Stimulated activated CD4-positive, alpha-beta T cell treated with anti-CD3 and anti-CD28 coated beads, TNF-alpha, amount 100 ng/mL, for 48 hours (primary cell): ENCODE measurements at regions not wholly inside any gene's neighbourhood (a gene's known extent, or its start where the extent isn't known, plus 50 kb on each side); places are given as distances from the start of the nearest gene placed in this dataset.
"Not testable (repeated sequence)": the region's sequence is repeated elsewhere in the genome, so short reads cannot be mapped to it uniquely, and the experiment has no call there.

Experiments used
- DNase-seq, 3 donors: peaks; one replicate each; pipeline ENCODE4 v3.0.0-alpha.2; 2020; ENCODE audit warnings: low read depth in 3 of 3

DNA sequence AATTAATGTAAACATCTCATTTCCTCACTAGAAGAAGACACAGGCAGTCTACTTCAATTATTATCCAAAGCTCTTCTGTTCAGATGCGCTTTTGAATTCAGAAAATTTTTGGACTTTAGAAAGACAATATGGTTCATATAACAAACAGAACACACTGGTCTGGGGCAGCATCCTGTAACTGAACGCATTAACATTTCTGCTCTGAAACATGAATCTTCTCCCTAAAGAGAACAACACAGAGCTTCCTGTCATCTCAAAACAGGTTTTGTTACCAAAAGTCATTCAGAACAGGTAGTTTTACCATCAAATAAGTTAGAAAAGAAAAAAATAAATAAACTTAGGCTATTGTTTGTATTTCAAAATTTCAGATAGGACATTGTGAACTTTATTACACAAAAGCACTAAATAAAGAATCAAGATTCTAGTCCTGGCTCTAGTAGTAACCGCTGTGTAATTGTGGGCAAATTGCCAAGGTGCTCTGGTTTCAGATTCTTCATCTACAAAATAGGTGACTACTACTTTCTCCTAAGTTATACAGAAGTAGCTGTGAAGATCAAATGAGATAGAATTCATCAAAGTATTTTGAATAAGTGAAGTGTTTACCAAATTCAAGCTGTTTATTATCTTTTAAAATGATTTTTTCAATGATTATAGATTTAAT lies 252.3 kb upstream of the RASGEF1B start:
- DNase-seq: no peak

DNA sequence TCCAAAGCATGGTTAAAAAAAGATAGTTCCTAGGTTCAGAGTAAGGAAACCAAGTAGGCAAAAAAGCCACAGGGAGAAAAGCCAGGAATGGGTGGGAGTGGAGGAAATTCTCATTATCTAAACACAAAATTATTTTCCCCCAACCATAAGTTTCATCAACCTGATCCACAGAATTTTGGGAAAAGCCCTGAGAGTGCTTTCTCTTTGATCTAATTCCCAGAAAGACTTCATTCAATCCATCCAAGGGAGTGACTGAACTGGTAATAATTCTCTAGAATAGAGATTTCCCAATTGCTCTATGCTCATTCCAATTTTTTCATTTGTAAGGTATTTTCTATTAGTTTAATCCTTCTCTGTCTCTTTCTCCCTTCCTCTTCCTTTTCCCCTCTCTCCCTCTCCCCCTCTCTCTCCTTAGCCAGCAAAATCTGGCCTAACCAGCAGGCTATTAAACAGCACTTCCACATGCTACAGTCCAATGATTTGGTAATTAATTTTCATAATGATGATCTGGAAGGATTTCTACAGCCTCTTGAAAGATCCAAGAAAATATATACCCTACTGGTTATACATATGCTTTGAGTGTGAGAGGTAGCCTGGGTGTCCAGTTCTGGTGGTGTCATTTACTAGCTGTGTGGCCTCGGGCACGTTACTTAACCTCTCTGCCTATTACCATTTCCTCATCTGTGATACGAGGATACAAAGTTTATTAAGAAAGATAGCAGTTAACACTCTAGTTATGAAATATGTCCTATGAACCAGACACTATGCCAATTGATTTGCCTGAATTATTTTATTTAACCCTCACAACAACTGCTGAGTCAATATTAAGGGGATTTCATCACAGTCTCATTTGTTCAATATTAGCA lies 251.5 kb upstream of the RASGEF1B start:
- no peak for DNase-seq

DNA sequence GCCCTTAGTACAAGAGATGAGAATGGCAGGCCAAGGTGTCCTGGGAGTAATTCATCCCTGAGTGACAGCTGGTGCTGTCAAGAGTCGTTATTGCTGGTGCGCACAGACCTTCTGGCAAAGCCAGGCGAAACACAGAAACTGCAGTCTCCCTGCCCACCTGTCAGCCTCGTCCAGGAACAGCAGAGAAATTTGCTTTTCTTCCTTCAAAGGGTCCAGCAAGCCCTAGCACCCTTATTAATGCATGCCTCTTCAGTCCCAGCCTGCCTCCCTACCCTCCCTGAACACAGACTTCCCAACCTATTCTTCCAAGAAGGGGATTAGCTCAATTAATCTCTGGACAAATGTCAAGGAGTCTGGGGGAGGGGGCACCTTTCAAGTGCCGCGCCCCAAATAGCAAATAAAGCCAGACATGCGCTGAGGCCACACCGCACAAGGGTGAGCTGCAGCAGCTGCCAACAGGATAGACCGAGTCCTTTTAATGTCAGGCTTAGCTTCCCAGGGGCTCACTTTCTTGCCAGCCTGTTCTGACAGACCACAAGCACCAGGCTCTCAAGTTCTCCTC lies 250.7 kb upstream of the RASGEF1B start:
- DNase-seq: no peak

DNA sequence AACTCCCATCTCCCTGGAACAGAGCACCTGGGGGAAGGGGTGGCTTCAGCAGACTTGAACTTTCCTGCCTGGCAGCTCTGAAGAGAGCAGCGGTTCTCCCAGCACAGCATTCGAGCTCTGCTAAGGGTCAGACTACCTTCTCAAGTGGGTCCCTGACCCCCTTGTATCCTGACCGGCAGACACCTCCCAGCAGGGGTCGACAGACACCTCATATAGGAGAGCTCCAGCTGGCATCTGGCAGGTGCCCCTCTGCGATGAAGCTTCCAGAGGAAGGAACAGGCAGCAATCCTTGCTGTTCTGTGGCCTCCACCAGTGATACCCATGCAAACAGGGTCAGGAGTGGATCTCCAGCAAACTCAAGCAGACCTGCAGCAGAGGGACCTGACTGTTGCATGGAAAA lies 244.1 kb upstream of the RASGEF1B start:
- no peak for DNase-seq

DNA sequence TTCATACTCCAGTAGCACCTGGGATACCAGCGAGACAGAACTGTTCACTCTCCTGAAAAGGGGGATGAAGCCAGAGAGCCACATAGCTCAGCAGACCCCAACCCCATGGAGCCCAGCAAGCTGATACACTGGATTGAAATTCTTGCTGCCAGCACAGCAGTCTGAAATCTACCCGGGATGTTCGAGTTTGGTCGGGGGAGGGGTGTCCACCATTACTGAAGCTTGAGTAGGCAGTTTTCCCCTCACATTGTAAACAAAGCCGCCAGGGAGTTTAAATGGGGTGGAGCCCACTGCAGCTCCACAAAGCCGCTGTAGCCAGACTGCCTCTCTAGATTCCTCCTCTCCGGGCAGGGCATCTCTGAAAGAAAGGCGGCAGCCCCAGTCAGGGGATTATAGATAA lies 243.7 kb upstream of the RASGEF1B start:
- not testable (repeated sequence) for DNase-seq

DNA sequence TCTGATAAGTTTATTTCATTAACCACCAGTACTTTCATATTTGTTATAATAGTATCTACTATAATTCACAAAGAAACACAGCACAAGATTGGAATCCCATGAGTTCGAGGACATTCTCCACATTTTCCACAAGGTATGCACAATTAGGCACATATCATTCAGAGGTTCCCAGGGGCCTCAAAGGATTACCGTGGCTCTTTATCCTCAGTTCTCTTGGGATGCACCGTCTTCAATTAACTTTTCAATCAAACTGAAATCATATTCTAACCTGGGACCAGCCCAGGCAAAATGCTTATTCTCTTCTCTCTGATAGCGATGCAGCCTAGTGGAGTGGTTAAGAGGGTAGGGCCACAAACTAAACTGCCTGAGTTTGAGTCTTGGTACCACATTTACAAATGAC lies 242.6 kb upstream of the RASGEF1B start:
- DNase-seq: no peak

DNA sequence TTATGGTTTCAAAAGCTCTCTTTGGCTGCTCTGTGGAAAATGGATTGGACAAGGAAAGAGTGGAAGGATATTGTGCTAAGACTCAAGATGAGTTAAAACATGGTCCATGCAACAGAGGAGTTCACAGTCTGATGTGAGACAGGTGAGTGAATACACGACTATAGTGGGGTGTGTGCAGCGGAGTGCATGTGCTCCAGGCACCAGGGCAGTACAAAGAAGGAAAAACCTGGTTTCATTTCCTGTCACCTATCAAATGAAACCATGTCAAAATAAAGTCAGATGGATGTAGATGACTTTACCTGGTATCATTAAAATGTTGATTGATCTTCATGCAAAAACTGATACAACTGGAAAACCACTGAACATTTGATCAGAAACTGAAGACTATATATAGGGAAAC lies 241.0 kb upstream of the RASGEF1B start:
- DNase-seq: no peak

DNA sequence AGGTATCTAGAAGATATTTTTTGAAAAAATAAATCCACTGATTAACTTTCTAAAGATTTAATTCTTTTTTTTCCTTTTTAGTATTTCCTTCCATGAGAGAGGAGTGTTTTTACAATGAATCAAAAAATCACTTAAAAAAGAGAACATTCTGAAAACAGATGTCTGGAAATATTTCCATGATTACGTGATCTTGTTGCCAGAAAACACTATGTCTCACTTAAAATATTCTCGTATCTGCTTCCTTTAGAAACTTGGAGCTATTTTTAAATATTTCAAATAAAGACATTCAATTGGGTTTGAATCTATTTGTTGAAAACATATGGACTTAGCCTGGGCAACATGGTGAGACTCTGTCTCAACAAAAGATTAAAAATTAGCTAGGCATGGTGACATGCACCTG lies 232.8 kb upstream of the RASGEF1B start:
- no peak for DNase-seq

DNA sequence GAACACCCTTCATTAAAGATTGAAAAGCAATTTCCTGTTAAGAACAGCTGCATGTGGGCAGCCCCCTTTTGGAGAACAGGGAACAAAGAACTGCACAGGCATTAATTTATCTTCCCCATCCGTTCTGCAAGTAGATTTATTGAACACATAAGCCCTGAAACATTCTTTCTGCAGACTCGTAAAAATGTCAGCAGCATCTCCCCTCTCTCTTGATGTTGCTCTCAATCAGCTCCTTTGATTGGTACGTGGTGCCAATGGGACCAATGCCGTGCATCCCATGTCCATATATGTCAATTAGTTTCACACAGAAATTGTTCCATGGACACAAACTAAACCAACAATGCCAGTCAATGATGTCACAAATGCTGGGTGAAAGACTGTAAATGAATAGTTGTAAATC lies 228.5 kb upstream of the RASGEF1B start:
- DNase-seq: no peak

DNA sequence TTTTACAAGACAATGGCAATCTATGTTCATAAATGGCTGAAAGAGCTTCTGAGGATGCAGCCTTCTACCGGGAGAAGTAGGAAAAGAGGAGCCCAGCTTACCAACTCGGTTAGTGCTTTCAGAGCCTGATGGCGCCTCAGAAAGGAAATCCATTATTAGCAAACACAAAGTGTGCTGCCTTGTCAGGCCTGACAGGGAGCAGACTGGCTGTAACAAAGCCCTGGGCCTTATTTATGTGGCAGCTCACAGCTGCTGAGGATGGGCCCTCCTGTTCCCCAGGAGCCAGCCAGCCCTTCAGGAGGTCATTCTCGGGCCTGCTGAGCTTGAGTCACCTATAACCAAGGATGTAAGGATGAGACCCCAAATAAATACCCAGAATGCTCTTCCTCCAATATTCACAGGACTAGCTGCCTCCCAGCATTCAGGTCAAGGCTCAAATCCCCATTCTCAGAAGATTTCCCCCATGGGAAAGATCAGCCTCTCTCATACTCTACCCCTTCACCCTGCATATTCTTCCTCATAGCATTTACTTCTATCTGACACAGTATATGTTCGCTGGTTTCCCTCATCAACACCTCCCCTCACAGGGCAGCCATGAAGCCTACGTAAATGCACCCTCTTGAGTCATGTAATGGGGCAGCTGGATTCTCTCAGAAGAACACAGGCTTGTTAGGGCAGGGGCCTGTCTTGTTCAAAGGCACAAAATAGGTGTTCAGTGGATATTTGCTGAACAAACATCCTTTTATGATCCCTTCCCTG lies 227.0 kb upstream of the RASGEF1B start:
- DNase-seq: no peak

DNA sequence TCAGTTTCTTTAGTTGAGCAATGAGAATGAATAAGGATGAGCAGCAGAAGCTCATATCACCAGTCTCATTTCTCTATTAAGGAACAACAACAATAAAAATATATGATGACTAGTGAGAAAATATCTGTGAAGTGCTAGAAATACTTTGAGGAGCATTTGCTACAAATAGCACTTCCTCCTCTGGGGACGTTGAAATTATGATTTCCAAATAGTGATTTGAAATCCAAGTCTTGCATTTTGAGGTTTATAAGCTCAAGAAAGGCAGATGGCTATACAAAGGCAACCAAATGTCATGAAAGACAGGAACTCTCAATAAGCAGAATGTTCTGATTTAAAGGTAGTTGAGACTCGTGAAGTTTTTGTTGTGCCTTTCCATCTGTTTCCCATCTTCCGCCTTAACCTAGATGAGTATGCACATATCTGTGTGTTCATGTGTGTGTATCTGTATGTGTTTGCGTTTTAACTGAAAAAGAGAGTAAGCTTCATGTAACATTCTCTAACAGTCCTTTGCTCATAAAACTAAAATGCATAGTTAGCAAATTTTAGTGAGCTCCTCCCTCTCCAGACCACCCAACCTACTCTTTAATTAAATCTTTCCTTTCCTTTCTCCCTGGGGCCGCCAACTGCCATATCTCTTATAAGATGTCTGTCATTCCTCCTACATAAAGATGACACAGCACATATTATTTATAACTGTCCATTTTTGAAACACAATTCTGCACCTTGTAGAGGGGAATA lies 222.6 kb upstream of the RASGEF1B start:
- DNase-seq: no peak

DNA sequence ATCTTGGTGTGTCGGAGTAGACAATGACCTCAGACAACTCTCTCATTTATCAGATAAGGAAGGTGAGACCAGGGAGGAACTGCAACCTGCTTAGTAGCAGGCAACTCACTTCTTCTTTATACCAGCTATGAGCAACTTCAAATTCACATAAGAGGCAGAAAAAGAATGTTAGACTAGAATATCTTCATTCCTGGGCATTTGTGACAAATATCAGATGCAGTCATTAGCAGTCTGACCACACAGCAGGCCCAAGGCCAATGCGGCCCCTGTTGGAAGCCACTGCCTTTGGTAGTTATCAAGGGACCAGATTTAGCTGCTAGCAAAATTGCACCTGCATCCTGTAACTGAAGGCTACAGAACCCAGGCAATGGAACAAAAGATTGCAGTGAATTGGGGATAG lies 219.2 kb upstream of the RASGEF1B start:
- no peak for DNase-seq

DNA sequence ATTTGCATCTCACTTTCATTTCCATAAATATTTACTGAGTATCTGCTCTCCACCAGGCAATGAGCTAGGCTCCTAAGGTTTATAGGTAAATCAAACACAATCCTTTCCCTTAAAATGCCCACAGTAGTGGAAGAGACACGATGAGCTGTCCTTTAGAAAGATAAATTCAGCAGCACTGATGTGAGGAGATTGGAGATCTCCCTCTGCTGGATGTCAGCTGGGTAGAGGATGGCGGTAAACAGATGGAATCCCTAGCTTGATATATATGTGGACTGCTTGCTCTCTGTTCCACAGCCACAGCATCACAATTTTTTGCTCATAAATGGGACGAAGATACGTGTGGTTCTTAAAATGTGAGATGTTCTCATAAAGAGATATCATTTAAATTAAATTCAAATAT lies 216.4 kb upstream of the RASGEF1B start:
- no peak for DNase-seq

DNA sequence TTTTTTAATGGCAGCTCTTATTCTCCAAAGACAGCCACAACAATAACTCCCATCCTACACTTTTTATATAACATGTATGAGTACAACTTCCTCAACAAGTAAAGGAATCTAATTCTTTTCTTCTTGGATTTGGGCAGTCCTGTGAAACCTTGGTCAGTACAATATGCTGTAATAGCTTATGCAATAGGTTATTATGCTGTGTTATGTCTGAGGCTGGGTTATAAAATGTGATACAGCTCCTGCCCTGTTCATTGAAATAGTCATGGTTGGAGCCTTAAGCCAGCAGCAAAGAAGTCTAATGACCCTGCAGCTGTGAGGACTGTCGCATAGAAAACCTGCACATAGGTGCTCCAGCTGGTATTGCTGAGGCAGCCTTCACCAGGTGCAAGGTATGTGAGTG lies 215.8 kb upstream of the RASGEF1B start:
- no peak for DNase-seq

DNA sequence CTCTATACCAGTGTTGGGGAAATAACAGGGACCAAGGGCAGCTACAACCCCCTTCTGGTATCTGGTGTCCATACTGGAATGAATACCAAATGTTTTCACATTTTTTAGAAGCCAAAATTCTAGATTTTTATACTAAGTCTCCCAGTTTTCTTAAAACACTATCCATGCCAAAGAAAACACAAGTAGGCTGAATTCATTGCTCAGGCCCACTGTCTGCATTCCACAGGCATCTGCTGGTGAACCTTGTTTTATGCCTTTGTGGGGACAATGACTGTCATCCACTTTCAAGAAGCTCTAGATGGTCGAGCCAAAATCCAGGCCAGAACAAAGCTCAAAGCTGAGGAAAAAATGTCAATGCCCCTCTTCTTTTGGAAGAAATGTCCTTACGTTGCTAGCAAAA lies 213.4 kb upstream of the RASGEF1B start:
- DNase-seq: no peak

DNA sequence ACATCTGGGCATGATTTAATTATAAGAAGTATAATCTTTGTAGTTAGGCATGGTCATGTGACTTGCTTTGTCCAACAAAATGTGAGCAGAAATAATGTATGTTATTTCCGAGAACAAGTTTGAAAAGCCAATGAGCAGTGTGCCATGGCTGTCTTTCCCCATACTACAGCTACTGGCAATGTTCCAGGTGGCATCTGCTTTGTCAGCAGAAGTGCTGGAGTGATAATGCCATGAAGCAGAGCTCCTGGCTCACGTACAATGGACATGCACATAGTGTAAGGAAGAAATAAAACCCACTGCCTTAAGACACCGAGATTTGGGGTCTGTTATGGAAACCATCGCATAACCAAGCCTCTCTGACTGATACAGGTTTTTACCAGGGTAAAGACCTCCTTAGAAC lies 212.6 kb upstream of the RASGEF1B start:
- DNase-seq: no peak

DNA sequence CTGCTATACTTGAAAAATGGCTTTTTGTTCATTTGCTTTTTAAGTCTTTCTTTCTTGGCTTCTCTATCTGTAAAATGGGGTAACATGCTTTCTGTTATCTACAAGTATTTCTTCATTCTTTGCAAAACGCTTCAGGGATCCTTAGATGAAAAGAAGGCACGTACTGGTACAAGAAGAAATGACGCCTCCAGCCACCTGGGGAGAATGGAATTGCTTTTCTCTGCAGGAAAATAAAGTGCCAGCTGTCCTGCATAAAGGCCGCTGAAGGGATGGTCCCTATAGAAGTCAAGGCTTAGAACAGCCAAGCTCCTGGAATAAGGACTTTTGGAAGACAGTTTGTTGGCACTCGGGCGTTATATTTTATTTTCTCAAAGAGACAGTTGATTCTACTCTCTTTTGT lies 210.8 kb upstream of the RASGEF1B start:
- no peak for DNase-seq

DNA sequence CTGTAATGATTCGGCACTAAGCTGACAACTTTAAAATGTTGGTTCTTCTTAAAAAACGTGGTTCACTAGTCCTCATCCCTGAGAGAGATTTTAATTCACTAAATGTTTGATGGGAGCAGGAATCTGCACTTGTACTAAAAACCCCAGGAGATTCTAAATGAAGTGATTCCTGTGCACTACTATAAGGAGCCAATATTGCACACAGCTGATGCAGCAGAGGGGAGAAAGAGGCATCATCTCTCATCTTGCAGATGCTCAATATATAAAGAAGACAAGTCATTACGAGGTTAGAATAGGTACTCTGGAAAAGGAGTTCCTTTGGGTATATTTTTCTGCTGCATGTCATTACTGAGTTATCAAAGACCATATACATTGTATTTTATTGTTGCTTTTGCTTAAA lies 207.6 kb upstream of the RASGEF1B start:
- no peak for DNase-seq

DNA sequence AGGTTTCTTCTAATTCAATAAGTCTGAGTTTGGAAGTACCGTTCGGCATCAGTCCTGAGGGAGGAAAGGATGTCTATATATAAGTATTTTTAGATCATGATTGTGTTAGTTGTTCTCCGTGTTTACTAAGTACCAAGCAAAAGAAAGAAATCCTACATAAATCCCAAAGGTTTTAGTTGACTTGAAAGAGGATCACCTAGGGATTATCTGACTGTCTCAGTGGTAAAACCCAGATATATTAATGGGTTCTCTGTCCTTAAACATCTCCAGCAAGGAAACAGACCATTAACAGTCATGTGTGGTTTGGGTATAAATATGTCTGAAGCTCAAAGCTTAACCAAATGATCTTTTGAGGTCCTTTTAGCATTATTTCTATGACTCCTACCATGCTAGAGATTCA lies 207.1 kb upstream of the RASGEF1B start:
- DNase-seq: no peak

DNA sequence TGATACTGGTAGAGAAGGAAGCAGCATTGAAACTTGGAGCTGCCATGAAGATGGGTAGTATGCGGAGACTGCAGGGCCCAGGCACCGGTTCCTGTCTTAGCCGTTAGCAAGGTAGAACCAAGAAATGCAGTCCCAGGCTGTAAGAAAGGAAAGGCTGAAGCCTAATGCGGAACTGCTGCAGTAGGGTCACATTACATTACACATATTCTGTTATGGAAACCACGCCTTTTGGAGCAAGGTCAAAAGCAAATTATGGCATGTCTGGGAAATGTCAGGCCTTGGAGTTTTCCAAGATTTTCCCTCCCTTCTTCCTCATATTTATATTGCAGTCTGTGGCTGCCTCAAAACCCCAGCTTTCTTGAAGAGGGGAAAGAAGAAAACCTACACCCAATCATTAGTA lies 204.8 kb upstream of the RASGEF1B start:
- DNase-seq: no peak

DNA sequence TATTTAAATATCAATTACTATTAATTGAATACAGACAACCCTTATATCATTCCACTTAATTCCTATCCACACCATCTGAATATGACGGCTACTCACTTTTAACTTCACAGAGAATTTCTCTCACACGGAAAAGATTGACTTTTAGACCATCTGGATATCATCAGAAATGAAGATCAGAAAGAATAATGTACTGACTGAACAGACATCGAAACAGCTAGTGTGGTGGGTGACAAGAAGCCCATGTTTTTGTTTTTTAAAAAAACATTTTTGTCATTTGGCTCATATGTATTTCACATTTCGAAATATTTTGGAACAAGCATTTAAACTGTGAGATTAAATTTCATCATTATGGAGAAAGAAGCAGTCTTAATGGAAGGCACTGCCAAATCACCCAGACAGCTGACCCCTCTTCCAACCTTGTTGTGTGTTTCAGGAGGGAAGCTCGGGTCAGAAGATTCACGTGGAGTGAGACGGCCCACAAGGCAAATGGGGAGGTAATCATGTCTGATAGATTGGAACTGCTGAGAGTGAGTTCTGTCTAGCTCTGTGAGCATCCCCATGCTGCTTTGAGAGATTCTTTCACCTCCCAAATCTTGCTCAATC lies 204.2 kb upstream of the RASGEF1B start:
- no peak for DNase-seq
